SK-N-MC (cell line): ENCODE measurements at regions not wholly inside any gene's neighbourhood (a gene's known extent, or its start where the extent isn't known, plus 50 kb on each side); places are given as distances from the start of the nearest gene placed in this dataset.
"Not testable (repeated sequence)": the region's sequence is repeated elsewhere in the genome, so short reads cannot be mapped to it uniquely, and the experiment has no call there.

Experiments
- DNase-seq: peaks from one replicate; pipeline ENCODE4 v3.0.0-alpha.2; 2011; ENCODE audit warnings: low read depth, low spot score
- H3K27ac ChIP-seq: fragments of 200-600 bp; sonication (generic); 2 replicates; pipeline ENCODE4 v1.5.1; 2016; ENCODE audit warnings: mixed run types
- H3K36me3 ChIP-seq: fragments of 200-600 bp; sonication (generic); 2 replicates; pipeline ENCODE4 v1.6.1; 2017; ENCODE audit warnings: antibody characterized with exemption, low read length, mixed read lengths; ENCODE audit not compliant: insufficient read depth
- H3K4me3 ChIP-seq: fragments of 200-600 bp; sonication (generic); 2 replicates; pipeline ENCODE4 v1.5.1; 2016
- H3K9ac ChIP-seq: fragments of 200-600 bp; sonication (generic); 2 replicates; pipeline ENCODE4 v1.8.0; 2017; ENCODE audit warnings: mixed run types, mixed read lengths; ENCODE audit not compliant: insufficient read length
- H3K9me3 ChIP-seq: fragments of 200-600 bp; sonication (generic); 2 replicates; pipeline ENCODE4 v1.6.1; 2017; ENCODE audit warnings: low read depth, mild to moderate bottlenecking, antibody characterized with exemption, low read length, moderate library complexity, mixed read lengths
- EZH2 ChIP-seq: fragments of 200-600 bp; sonication (generic); IDR thresholded peaks from one replicate; pipeline ENCODE4 v1.6.1; 2017; ENCODE audit warnings: antibody characterized with exemption
- FOXP2 ChIP-seq: optimal IDR thresholded peaks from 2 replicates; pipeline ENCODE3; 2011; ENCODE audit warnings: mild to moderate bottlenecking, moderate library complexity; ENCODE audit not compliant: insufficient read depth; ENCODE audit errors: extremely low read length, control extremely low read depth
- POLR2AphosphoS5 ChIP-seq: IDR thresholded peaks from 2 replicates; pipeline ENCODE4 v1.6.1; 2012; ENCODE audit warnings: mild to moderate bottlenecking, low read depth, low read length, borderline replicate concordance

GRCh38 chr9:82419696-82420486 is 431.3 kb downstream of the SPATA31D1 start:
- TF ChIP-seq EZH2 = no peak
- no peak for TF ChIP-seq POLR2AphosphoS5
- TF ChIP-seq FOXP2 = no peak
- Histone ChIP-seq H3K36me3 (no peaks in the 10 kb centered on the region), H3K9ac (no peak overlapping the region), H3K4me3 (no peak overlapping the region), H3K9me3 (no peaks in the 10 kb centered on the region), H3K27ac (no peak overlapping the region)
- DNase-seq = no peak

DNA sequence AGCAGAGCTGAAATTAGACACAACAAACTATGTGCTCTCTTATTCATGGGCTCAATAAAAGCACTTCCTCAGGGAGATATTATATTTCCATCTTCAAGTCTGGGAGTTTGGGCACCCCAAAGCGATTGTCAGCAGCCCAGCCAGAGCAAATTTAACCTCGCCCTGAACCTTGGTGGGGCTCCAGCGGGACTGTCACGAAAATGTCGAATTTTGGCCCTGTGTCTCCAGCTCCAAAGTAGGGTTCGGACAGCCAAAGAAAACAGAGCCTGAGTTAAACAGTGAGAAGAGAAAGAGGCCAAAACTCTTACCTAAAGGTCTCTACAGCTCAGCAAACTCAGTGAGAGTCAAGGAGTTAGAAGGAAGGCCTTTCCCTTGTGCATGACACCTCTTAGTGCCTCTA is 432.9 kb downstream of the SPATA31D1 start:
- Histone ChIP-seq H3K36me3 (no peaks in the 10 kb centered on the region), H3K9me3 (no peaks in the 10 kb centered on the region), H3K9ac (no peak overlapping the region), H3K4me3 (no peak overlapping the region), H3K27ac (no peak overlapping the region)
- TF ChIP-seq POLR2AphosphoS5 (no peak), EZH2 (no peak), FOXP2 (no peak)
- no peak for DNase-seq

GRCh38 chr9:82423700-82424099 is 435.1 kb downstream of the SPATA31D1 start:
- Histone ChIP-seq H3K36me3 (no peaks in the 10 kb centered on the region), H3K9me3 (no peaks in the 10 kb centered on the region), H3K9ac (no peak overlapping the region), H3K4me3 (no peak overlapping the region), H3K27ac (no peak overlapping the region)
- no peak for DNase-seq
- TF ChIP-seq EZH2 (no peak), FOXP2 (no peak), POLR2AphosphoS5 (no peak)

- H3K36me3 ChIP-seq = no peaks in the 10 kb centered on the region
- TF ChIP-seq POLR2AphosphoS5 (no peak), EZH2 (no peak), FOXP2 (no peak)
- no peak overlapping the region for H3K27ac ChIP-seq
- H3K9ac ChIP-seq = no peak overlapping the region
- H3K9me3 ChIP-seq = no peaks in the 10 kb centered on the region
- H3K4me3 ChIP-seq = no peak overlapping the region
- no peak for DNase-seq
These were observed 436.1 kb downstream of the SPATA31D1 start for GRCh38 chr9:82424599-82425120.

DNA sequence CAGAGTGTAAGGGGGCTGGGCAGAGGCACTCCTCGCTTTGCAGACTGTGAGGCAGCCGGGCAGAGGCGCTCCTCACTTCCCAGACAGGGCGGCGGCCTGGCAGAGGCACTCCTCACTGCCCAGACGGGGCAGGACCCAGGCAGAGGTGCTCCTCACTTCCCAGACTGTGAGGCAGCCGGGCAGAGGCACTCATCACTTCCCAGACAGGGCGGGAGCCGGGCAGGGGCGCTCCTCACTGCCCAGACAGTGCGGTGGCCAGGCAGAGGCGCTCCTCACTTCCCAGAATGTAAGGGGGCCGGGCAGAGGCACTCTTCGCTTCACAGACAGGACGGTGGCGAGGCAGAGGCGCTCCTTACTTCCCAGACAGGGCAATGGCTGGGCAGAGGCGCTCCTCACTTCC is 442.5 kb downstream of the SPATA31D1 start:
- no peaks in the 10 kb centered on the region for H3K9me3 ChIP-seq
- H3K9ac ChIP-seq = no peak overlapping the region
- H3K27ac ChIP-seq = no peak overlapping the region
- no peaks in the 10 kb centered on the region for H3K36me3 ChIP-seq
- no peak for TF ChIP-seq EZH2
- no peak for TF ChIP-seq POLR2AphosphoS5
- TF ChIP-seq FOXP2 = no peak
- H3K4me3 ChIP-seq = no peak overlapping the region
- no peak for DNase-seq

DNA sequence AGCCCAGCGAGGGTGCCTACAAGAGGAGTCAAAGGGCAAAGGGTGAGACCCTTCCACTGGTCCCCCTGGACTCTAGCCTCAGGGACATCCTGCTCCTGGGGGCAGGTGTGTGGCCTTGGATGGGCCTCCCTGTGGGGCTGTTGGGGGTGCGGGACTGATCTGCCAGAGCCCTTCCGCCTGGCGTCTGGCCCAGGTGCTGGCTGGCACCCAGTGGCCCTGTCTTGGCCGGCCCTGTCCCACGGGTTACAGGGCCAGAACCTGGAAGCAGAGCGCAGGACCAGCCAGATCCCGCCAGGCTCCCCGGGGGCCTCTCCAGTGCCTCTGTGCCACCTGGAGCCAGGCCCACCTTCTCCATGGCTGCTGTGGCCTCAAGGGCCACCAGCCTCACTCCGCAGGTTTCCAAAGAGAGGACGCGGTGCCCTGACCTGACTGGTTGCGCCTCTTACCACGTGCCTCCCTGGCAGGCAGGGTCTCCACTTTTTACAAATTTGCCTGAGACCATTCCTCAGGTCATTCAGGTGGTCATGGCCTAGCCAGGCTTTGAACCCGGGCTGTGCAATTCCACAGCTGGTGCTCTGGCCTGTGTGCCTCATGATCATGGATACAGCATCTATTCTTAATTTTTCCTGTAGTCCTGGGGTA is 444.8 kb downstream of the SPATA31D1 start:
- not testable (repeated sequence) for DNase-seq, H3K36me3 ChIP-seq, H3K27ac ChIP-seq, H3K9me3 ChIP-seq, H3K4me3 ChIP-seq, H3K9ac ChIP-seq

- no peaks in the 10 kb centered on the region for H3K36me3 ChIP-seq
- TF ChIP-seq POLR2AphosphoS5 = no peak
- TF ChIP-seq FOXP2 = no peak
- TF ChIP-seq EZH2 = no peak
- no peak for DNase-seq
- H3K4me3 ChIP-seq = no peak overlapping the region
- no peak overlapping the region for H3K9ac ChIP-seq
- H3K27ac ChIP-seq = no peak overlapping the region
- H3K9me3 ChIP-seq = no peaks in the 10 kb centered on the region
These were observed 447.9 kb downstream of the SPATA31D1 start for GRCh38 chr9:82436475-82436874.

DNA sequence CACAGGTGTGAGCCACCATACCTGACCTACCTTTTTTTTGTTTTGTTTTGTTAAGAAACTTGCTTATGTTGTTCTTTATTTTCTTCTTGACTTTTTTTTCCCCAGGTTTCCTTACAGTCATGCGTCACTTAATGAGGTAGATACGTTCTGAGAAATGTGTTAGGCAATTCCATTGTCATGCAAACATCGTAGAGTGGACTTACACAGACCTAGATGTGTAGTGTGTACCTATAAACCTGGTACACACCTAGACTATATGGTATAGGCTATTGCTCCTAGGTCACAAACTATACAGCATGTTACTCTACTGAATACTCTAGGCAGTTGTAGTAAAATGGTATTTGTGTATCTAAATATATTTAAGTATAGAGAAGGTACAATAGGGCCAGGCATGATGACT is 448.6 kb downstream of the SPATA31D1 start:
- not testable (repeated sequence) for H3K9me3 ChIP-seq, H3K9ac ChIP-seq, H3K27ac ChIP-seq, DNase-seq, H3K36me3 ChIP-seq, H3K4me3 ChIP-seq

DNA sequence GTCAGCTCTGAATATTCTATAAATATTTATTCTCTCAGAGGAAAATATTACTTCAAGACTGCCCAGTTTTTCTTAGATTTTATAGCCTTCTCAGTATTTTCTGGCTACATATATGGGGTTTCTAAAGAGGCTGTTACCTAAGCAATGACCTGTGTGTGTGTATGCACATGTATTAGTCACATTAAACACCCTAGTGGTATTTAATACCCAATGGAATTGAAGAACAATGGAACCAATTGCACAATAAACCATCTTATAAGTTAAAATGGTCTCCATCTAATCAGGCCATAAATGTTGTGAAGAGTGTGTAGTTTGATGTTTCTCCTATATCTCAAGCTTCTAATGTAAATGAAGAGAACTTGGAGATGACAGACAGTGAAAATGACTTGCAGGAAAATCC is 450.0 kb downstream of the SPATA31D1 start:
- DNase-seq = no peak
- Histone ChIP-seq H3K27ac (no peak overlapping the region), H3K9me3 (no peaks in the 10 kb centered on the region), H3K9ac (no peak overlapping the region), H3K4me3 (no peak overlapping the region), H3K36me3 (no peaks in the 10 kb centered on the region)
- no peak for TF ChIP-seq FOXP2
- no peak for TF ChIP-seq POLR2AphosphoS5
- no peak for TF ChIP-seq EZH2
